Activated CD4-positive, alpha-beta T cell treated with anti-CD3 and anti-CD28 coated beads for 1 hour (primary cell): ENCODE measurements at regions not wholly inside any gene's neighbourhood (a gene's known extent, or its start where the extent isn't known, plus 50 kb on each side); places are given as distances from the start of the nearest gene placed in this dataset.
A peak's percentile ranks its signal among the peaks of the same experiment; 100 is the strongest.
"Not testable (repeated sequence)": the region's sequence is repeated elsewhere in the genome, so short reads cannot be mapped to it uniquely, and the experiment has no call there.

Experiments
- DNase-seq: peaks from one replicate; pipeline ENCODE4 v3.0.0-alpha.2; 2020

- no peak for DNase-seq
Observed at GRCh38 chr2:64795024-64795592, 141.4 kb upstream of the SERTAD2 start.

- no peak for DNase-seq
Observed at GRCh38 chr2:64796926-64797325, 143.2 kb upstream of the SERTAD2 start.

- DNase-seq: no peak
Observed at GRCh38 chr2:64797881-64798575, 144.3 kb upstream of the SERTAD2 start.

GRCh38 chr2:64799592-64800252, 146.0 kb upstream of the SERTAD2 start:
- no peak for DNase-seq

GRCh38 chr2:64803776-64804175, 150.1 kb upstream of the SERTAD2 start:
- DNase-seq: no peak

- DNase-seq: no peak
Observed at GRCh38 chr2:64804651-64805050, 150.9 kb upstream of the SERTAD2 start.

- DNase-seq: no peak
Observed at GRCh38 chr2:64807417-64807816, 153.7 kb upstream of the SERTAD2 start.

GRCh38 chr2:64808092-64808491, 154.4 kb upstream of the SERTAD2 start:
- no peak for DNase-seq

- no peak for DNase-seq
Observed at GRCh38 chr2:64808754-64809153, 155.0 kb upstream of the SERTAD2 start.

GRCh38 chr2:64809216-64809615, 155.5 kb upstream of the SERTAD2 start:
- no peak for DNase-seq

- DNase-seq: no peak
Observed at GRCh38 chr2:64812285-64812684, 158.6 kb upstream of the SERTAD2 start.

GRCh38 chr2:64814007-64814406, 160.3 kb upstream of the SERTAD2 start:
- no peak for DNase-seq

- not testable (repeated sequence) for DNase-seq
Observed at GRCh38 chr2:64816526-64816925, 162.8 kb upstream of the SERTAD2 start.

- no peak for DNase-seq
Observed at GRCh38 chr2:64817453-64817852, 163.7 kb upstream of the SERTAD2 start.

- DNase-seq: no peak
Observed at GRCh38 chr2:64818664-64819060, 164.9 kb upstream of the SERTAD2 start.

GRCh38 chr2:64819361-64819760, 165.6 kb upstream of the SERTAD2 start:
- DNase-seq: no peak

GRCh38 chr2:64819774-64820688, 166.3 kb upstream of the SERTAD2 start:
- DNase-seq: peak; percentile 23

GRCh38 chr2:64820901-64821300, 167.2 kb upstream of the SERTAD2 start:
- DNase-seq: no peak

GRCh38 chr2:64823794-64824193, 165.4 kb upstream of the SLC1A4 start:
- DNase-seq: no peak

GRCh38 chr2:64825831-64826491, 163.2 kb upstream of the SLC1A4 start:
- DNase-seq: no peak

GRCh38 chr2:64826703-64827102, 162.5 kb upstream of the SLC1A4 start:
- DNase-seq: no peak

- DNase-seq: no peak
Observed at GRCh38 chr2:64828261-64828660, 160.9 kb upstream of the SLC1A4 start.

- DNase-seq: no peak
Observed at GRCh38 chr2:64829525-64829924, 159.7 kb upstream of the SLC1A4 start.
